T-helper 1 cell (primary cell): ENCODE measurements at regions not wholly inside any gene's neighbourhood (a gene's known extent, or its start where the extent isn't known, plus 50 kb on each side); places are given as distances from the start of the nearest gene placed in this dataset.
"Not testable (repeated sequence)": the region's sequence is repeated elsewhere in the genome, so short reads cannot be mapped to it uniquely, and the experiment has no call there.

Experiments
- DNase-seq, 5 donors: peaks; one replicate each; pipeline ENCODE4 v3.0.0-alpha.2; 2012 to 2020

- no peak for DNase-seq
Measured at GRCh38 chrX:22818061-22818460, 181.7 kb upstream of the DDX53 start.

GRCh38 chrX:22855693-22856092 lies 144.1 kb upstream of the DDX53 start:
- no peak for DNase-seq

GRCh38 chrX:22859642-22860041 lies 140.1 kb upstream of the DDX53 start:
- no peak for DNase-seq

GRCh38 chrX:22866801-22867200 lies 133.0 kb upstream of the DDX53 start:
- DNase-seq, result not testable (repeated sequence)

DNA sequence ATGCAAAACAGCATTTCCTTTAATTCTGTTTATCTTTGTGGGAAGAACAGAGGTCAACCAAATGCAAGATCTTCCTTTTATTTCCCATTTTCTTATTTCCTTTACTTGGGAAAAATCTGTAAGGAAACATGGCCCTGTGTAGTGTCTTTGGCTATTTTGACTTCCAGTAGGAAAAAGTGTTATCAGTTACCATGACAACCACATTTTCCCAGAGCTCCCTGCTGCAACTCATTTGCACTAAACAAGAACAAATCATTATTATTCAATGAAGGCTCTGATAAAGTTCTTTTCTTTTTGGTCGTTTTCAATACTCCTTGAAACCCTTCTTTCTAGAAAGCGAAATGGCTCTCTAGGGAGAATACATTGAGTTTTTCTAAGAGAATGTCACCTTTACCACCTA lies 117.2 kb upstream of the DDX53 start:
- DNase-seq, result no peak

- DNase-seq, result no peak
Measured at GRCh38 chrX:22889819-22890218, 109.9 kb upstream of the DDX53 start.

DNA sequence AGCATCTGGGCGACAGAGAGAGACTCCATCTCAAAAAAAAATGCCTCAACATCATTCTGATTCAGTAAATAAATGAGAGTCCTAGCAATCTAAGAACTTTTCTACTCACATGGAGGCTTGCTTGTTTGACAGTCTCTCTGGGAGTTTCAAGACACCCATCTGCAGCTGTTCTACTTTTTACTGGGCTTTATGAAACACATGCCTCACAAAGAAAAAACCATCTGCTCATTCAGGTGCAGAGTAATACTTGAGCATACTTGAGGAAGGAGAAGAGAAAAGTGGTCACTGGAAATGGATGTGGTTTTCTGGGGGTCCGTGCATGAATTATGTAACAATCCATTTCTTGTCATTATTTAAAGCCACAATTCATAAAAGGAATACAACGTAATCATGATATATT lies 87.1 kb upstream of the DDX53 start:
- no peak for DNase-seq

GRCh38 chrX:22922961-22923360 lies 76.8 kb upstream of the DDX53 start:
- DNase-seq, result no peak

GRCh38 chrX:22934640-22935039 lies 65.1 kb upstream of the DDX53 start:
- DNase-seq, result no peak

DNA sequence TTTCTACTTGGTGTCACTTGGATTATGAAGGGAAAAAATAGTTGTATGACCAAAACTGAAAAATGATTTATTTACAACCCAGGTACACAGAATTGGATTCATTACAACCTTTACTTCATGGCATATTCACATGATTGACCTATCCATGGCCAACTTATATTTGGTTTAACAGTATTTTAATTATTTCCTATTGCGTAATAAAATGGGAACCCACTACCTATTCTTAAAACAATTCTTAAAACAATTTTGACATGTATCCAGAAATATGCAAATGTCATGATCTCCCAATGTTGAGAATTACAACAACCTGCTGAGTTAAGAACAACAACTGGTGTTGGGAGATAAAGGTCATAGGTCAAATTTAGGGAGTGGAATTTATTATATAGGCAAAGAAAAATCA lies 54.8 kb upstream of the DDX53 start:
- no peak for DNase-seq
